SK-N-SH treated with all-trans-retinoic acid at 6 μM for 48 hours (cell line): ENCODE measurements at regions not wholly inside any gene's neighbourhood (a gene's known extent, or its start where the extent isn't known, plus 50 kb on each side); places are given as distances from the start of the nearest gene placed in this dataset.

Source experiments
- ATAC-seq: fragments of 200-7000 bp; cut with Tn5 transposase; 3 replicates; pipeline ENCODE4 v1.9.1; 2020; ENCODE audit warnings: mild to moderate bottlenecking, moderate library complexity
- BACH2 ChIP-seq: fragments of 250-450 bp; sonication (Bioruptor Pico); IDR thresholded peaks from 2 replicates; pipeline ENCODE4 v1.9.0; 2021; ENCODE audit warnings: mild to moderate bottlenecking, borderline replicate concordance
- CREB5 ChIP-seq: fragments of 250-450 bp; sonication (Bioruptor Pico); IDR thresholded peaks from 2 replicates; pipeline ENCODE4 v1.5.1; 2020; ENCODE audit warnings: low read depth, mild to moderate bottlenecking, moderate library complexity
- CSDC2 ChIP-seq: fragments of 250-450 bp; sonication (Bioruptor Pico); IDR thresholded peaks from 2 replicates; pipeline ENCODE4 v1.5.0; 2020; ENCODE audit warnings: mild to moderate bottlenecking, moderate library complexity
- ESRRG ChIP-seq: fragments of 250-450 bp; sonication (Bioruptor Pico); IDR thresholded peaks from 2 replicates; pipeline ENCODE4 v1.6.1; 2021; ENCODE audit warnings: mild to moderate bottlenecking
- GLIS3 ChIP-seq: fragments of 250-450 bp; sonication (Bioruptor Pico); IDR thresholded peaks from 2 replicates; pipeline ENCODE4 v1.5.0; 2020; ENCODE audit warnings: mild to moderate bottlenecking, moderate library complexity
- ISL1 ChIP-seq: fragments of 250-450 bp; sonication (Bioruptor Pico); IDR thresholded peaks from 2 replicates; pipeline ENCODE4 v2.1.2; 2022; ENCODE audit warnings: mild to moderate bottlenecking, moderate library complexity
- PATZ1 ChIP-seq: fragments of 250-450 bp; sonication (Bioruptor Pico); IDR thresholded peaks from 2 replicates; pipeline ENCODE4 v1.8.0; 2020; ENCODE audit warnings: mild to moderate bottlenecking, moderate library complexity, borderline replicate concordance
- RARB ChIP-seq: fragments of 250-450 bp; sonication (Bioruptor Pico); IDR thresholded peaks from 2 replicates; pipeline ENCODE4 v1.8.0; 2021; ENCODE audit warnings: mild to moderate bottlenecking, moderate library complexity
- SNAI2 ChIP-seq: fragments of 250-450 bp; sonication (Bioruptor Pico); IDR thresholded peaks from 2 replicates; pipeline ENCODE4 v1.5.0; 2020; ENCODE audit warnings: mild to moderate bottlenecking, moderate library complexity
- TCF4 ChIP-seq: fragments of 250-450 bp; sonication (Bioruptor Pico); IDR thresholded peaks from 2 replicates; pipeline ENCODE4 v1.8.0; 2021; ENCODE audit warnings: mild to moderate bottlenecking, moderate library complexity, borderline replicate concordance
- ZC3H10 ChIP-seq: fragments of 250-450 bp; sonication (Bioruptor Pico); IDR thresholded peaks from 2 replicates; pipeline ENCODE4 v1.5.1; 2021; ENCODE audit warnings: mild to moderate bottlenecking, moderate library complexity
- ZFP3 ChIP-seq: fragments of 250-450 bp; sonication (Bioruptor Pico); IDR thresholded peaks from 2 replicates; pipeline ENCODE4 v1.5.0; 2020; ENCODE audit warnings: mild to moderate bottlenecking, moderate library complexity
- ZFP30 ChIP-seq: fragments of 450-650 bp; formaldehyde crosslinking; IDR thresholded peaks from 2 replicates; pipeline ENCODE4 v1.5.0; 2022; ENCODE audit warnings: mild to moderate bottlenecking, moderate library complexity
- ZNF565 ChIP-seq: fragments of 450-650 bp; formaldehyde crosslinking; conservative IDR thresholded peaks from 2 replicates; pipeline ENCODE4 v1.5.0; 2020; ENCODE audit warnings: low read depth, mild to moderate bottlenecking, moderate library complexity
- ZNF70 ChIP-seq: fragments of 450-650 bp; formaldehyde crosslinking; IDR thresholded peaks from 2 replicates; pipeline ENCODE4 v1.5.0; 2020; ENCODE audit warnings: mild to moderate bottlenecking, moderate library complexity
- ZNF8 ChIP-seq: fragments of 450-650 bp; formaldehyde crosslinking; IDR thresholded peaks from 2 replicates; pipeline ENCODE4 v1.5.0; 2020; ENCODE audit warnings: mild to moderate bottlenecking, moderate library complexity
- TF ChIP-seq, protein P1 (sequence below): fragments of 250-450 bp; sonication (Bioruptor Pico); IDR thresholded peaks from 2 replicates; pipeline ENCODE4 v1.5.1; 2021; ENCODE audit warnings: mild to moderate bottlenecking, moderate library complexity
- TF ChIP-seq, protein P2 (sequence below): fragments of 250-450 bp; sonication (Bioruptor Pico); IDR thresholded peaks from 2 replicates; pipeline ENCODE4 v1.8.0; 2021; ENCODE audit warnings: low read depth, mild to moderate bottlenecking, moderate library complexity, borderline replicate concordance

DNA sequence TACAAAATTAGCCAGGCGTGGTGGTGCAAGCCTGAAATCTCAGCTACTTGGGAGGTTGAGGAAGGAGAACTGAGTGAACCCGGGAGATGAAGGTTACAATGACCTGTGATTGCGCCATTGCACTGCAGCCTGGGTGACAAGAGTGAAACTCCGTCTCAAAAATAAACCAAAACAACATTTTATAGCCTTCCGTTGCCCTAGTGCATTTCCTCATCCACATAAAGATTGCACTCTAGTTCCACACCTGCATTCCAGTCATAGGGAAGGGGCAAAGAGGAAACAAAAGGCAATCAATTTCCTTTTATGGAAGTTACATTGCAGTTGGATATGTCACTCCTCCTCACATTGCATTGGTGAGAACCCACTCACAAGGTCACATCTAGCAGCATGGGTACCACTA, 182.7 kb upstream of the ARG1 start:
- ATAC-seq, result no peak

DNA sequence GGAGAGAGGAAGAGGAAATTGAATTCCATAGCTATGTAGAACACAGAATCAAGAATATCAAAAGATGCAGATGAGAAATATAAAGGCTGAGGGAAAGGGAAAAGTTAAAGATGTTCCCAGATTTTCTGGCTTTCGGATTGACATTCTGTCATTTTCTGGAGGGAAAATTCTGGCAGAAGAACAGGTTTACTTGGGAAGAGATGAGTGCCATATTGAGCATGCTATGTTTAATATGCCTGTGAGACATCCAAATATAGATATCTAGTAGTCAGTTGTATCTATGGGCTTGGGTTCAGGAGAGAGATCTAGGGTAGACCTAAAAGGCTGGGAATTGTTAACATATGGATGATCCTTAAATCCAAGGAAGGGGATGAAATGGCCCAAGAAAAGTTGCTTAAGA, 181.9 kb upstream of the ARG1 start:
- TF ChIP-seq TCF4 (CRISPR knock-in tag) (no peak), ZNF8 (CRISPR knock-in tag) (no peak), PATZ1 (no peak), GLIS3 (CRISPR knock-in tag) (no peak)

More for the DNA sequence above, 182.7 kb upstream of the ARG1 start:
- TF ChIP-seq ZFP30 (CRISPR knock-in tag) (no peak), ESRRG (CRISPR knock-in tag) (no peak), ISL1 (CRISPR knock-in tag) (no peak), ZNF70 (no peak), ZNF565 (CRISPR knock-in tag) (no peak), BACH2 (CRISPR knock-in tag) (no peak), ZNF8 (CRISPR knock-in tag) (no peak), ZFP3 (no peak), GLIS3 (CRISPR knock-in tag) (no peak), SNAI2 (CRISPR knock-in tag) (no peak), ZC3H10 (no peak), RARB (CRISPR knock-in tag) (no peak)
- TF ChIP-seq, protein P1, sequence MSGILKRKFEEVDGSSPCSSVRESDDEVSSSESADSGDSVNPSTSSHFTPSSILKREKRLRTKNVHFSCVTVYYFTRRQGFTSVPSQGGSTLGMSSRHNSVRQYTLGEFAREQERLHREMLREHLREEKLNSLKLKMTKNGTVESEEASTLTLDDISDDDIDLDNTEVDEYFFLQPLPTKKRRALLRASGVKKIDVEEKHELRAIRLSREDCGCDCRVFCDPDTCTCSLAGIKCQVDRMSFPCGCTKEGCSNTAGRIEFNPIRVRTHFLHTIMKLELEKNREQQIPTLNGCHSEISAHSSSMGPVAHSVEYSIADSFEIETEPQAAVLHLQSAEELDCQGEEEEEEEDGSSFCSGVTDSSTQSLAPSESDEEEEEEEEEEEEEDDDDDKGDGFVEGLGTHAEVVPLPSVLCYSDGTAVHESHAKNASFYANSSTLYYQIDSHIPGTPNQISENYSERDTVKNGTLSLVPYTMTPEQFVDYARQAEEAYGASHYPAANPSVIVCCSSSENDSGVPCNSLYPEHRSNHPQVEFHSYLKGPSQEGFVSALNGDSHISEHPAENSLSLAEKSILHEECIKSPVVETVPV, result no peak

DNA sequence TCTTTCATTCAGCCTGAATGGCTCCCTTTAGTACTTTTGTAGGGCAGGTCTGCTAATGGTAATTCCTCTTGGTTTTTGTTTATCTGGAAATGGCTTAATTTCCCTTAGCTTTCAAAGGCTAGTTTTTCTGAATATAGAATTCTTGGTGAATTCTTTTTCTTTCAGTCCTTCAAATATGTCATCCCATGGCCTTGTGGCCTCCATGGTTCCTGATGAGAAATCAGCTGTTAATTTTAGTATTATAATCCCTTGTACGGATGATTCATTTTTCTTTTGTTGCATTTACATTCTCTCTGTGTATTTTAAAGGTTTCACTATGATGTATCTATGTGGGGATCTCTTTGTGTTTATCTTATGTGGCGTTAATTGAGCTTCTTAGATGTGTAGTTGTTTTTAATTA, 179.6 kb upstream of the ARG1 start:
- TF ChIP-seq ZNF8 (CRISPR knock-in tag) (no peak), CREB5 (CRISPR knock-in tag) (no peak), ZFP3 (no peak), ZNF565 (CRISPR knock-in tag) (no peak), ESRRG (CRISPR knock-in tag) (no peak), PATZ1 (no peak), CSDC2 (no peak), ZFP30 (CRISPR knock-in tag) (no peak), ZC3H10 (no peak), ISL1 (CRISPR knock-in tag) (no peak), SNAI2 (CRISPR knock-in tag) (no peak), BACH2 (CRISPR knock-in tag) (no peak)
- TF ChIP-seq, protein P2, sequence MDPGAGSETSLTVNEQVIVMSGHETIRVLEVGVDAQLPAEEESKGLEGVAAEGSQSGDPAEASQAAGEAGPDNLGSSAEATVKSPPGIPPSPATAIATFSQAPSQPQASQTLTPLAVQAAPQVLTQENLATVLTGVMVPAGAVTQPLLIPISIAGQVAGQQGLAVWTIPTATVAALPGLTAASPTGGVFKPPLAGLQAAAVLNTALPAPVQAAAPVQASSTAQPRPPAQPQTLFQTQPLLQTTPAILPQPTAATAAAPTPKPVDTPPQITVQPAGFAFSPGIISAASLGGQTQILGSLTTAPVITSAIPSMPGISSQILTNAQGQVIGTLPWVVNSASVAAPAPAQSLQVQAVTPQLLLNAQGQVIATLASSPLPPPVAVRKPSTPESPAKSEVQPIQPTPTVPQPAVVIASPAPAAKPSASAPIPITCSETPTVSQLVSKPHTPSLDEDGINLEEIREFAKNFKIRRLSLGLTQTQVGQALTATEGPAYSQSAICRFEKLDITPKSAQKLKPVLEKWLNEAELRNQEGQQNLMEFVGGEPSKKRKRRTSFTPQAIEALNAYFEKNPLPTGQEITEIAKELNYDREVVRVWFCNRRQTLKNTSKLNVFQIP (CRISPR knock-in tag), result no peak
- TF ChIP-seq, protein P1, result no peak
- no peak for ATAC-seq

More for the DNA sequence above, 181.9 kb upstream of the ARG1 start:
- ATAC-seq, result no peak
